CD4-positive, alpha-beta T cell treated with Interleukin-21 for 1 hour (primary cell): ENCODE measurements at regions not wholly inside any gene's neighbourhood (a gene's known extent, or its start where the extent isn't known, plus 50 kb on each side); places are given as distances from the start of the nearest gene placed in this dataset.
"Not testable (repeated sequence)": the region's sequence is repeated elsewhere in the genome, so short reads cannot be mapped to it uniquely, and the experiment has no call there.

Experiments used
- DNase-seq: peaks from one replicate; pipeline ENCODE4 v3.0.0-alpha.2; 2020

- DNase-seq = no peak
These were observed 337.7 kb downstream of the TMEM121 start for GRCh38 chr14:105864116-105864515.

GRCh38 chr14:105864651-105865265 is 338.4 kb downstream of the TMEM121 start:
- DNase-seq = no peak

- DNase-seq = no peak
These were observed 339.0 kb downstream of the TMEM121 start for GRCh38 chr14:105865266-105865903.

GRCh38 chr14:105865904-105866840 is 339.8 kb downstream of the TMEM121 start:
- no peak for DNase-seq

- DNase-seq = no peak
These were observed 340.5 kb downstream of the TMEM121 start for GRCh38 chr14:105866841-105867321.

- DNase-seq = no peak
These were observed 341.7 kb downstream of the TMEM121 start for GRCh38 chr14:105867961-105868599.

GRCh38 chr14:105871590-105871989 is 345.2 kb downstream of the TMEM121 start:
- no peak for DNase-seq

GRCh38 chr14:105873870-105874512 is 347.6 kb downstream of the TMEM121 start:
- DNase-seq = no peak

- DNase-seq = no peak
These were observed 349.8 kb downstream of the TMEM121 start for GRCh38 chr14:105876158-105876557.

GRCh38 chr14:105876829-105877228 is 350.4 kb downstream of the TMEM121 start:
- no peak for DNase-seq

- DNase-seq = no peak
These were observed 351.3 kb downstream of the TMEM121 start for GRCh38 chr14:105877645-105878044.

GRCh38 chr14:105878125-105878524 is 351.7 kb downstream of the TMEM121 start:
- DNase-seq = no peak

- no peak for DNase-seq
These were observed 352.2 kb downstream of the TMEM121 start for GRCh38 chr14:105878554-105878953.

GRCh38 chr14:105879503-105879866 is 353.1 kb downstream of the TMEM121 start:
- no peak for DNase-seq

GRCh38 chr14:105879867-105880561 is 353.6 kb downstream of the TMEM121 start:
- DNase-seq = no peak

GRCh38 chr14:105880616-105881015 is 354.2 kb downstream of the TMEM121 start:
- DNase-seq = no peak

- DNase-seq = no peak
These were observed 354.9 kb downstream of the TMEM121 start for GRCh38 chr14:105881021-105881930.

GRCh38 chr14:105882011-105882410 is 355.6 kb downstream of the TMEM121 start:
- DNase-seq = not testable (repeated sequence)

- DNase-seq = no peak
These were observed 356.2 kb downstream of the TMEM121 start for GRCh38 chr14:105882626-105883025.

GRCh38 chr14:105883066-105884005 is 357.0 kb downstream of the TMEM121 start:
- no peak for DNase-seq
